ENCODE measurements at regions not wholly inside any gene's neighbourhood (a gene's known extent, or its start where the extent isn't known, plus 50 kb on each side); places are given as distances from the start of the nearest gene placed in this dataset.

- DNase-seq: no peak
Measured at GRCh38 chr21:35792569-35793305, 267.6 kb downstream of the SETD4 start.

- no peak for DNase-seq
Measured at GRCh38 chr21:35791541-35792325, 268.6 kb downstream of the SETD4 start.

- DNase-seq: no peak
Measured at GRCh38 chr21:35783721-35784120, 276.6 kb downstream of the SETD4 start.

- DNase-seq: no peak
Measured at GRCh38 chr21:35782667-35783066, 277.7 kb downstream of the SETD4 start.

- DNase-seq: no peak
Measured at GRCh38 chr21:35780983-35781382, 279.3 kb downstream of the SETD4 start.

GRCh38 chr21:35779690-35780570 lies 280.4 kb downstream of the SETD4 start:
- DNase-seq: no peak

- DNase-seq: no peak
Measured at GRCh38 chr21:35779167-35779566, 281.2 kb downstream of the SETD4 start.

- DNase-seq: no peak
Measured at GRCh38 chr21:35777081-35777480, 283.2 kb downstream of the SETD4 start.

GRCh38 chr21:35775778-35776544 lies 284.4 kb downstream of the SETD4 start:
- DNase-seq: no peak

GRCh38 chr21:35770101-35770945 lies 290.0 kb downstream of the SETD4 start:
- DNase-seq: no peak

GRCh38 chr21:35768187-35768586 lies 292.1 kb downstream of the SETD4 start:
- no peak for DNase-seq

- no peak for DNase-seq
Measured at GRCh38 chr21:35764586-35764985, 295.7 kb downstream of the SETD4 start.

- DNase-seq: no peak
Measured at GRCh38 chr21:35764077-35764476, 296.2 kb downstream of the SETD4 start.

GRCh38 chr21:35754583-35754982 lies 305.7 kb downstream of the SETD4 start:
- no peak for DNase-seq

- DNase-seq: no peak
Measured at GRCh38 chr21:35753308-35753707, 307.0 kb downstream of the SETD4 start.

GRCh38 chr21:35751171-35751570 lies 309.2 kb downstream of the SETD4 start:
- DNase-seq: no peak

- no peak for DNase-seq
Measured at GRCh38 chr21:35749904-35750303, 310.4 kb downstream of the SETD4 start.

- no peak for DNase-seq
Measured at GRCh38 chr21:35748678-35749314, 311.5 kb downstream of the SETD4 start.

- DNase-seq: no peak
Measured at GRCh38 chr21:35743571-35743970, 316.8 kb downstream of the SETD4 start.

- no peak for DNase-seq
Measured at GRCh38 chr21:35738347-35738961, 321.9 kb downstream of the SETD4 start.
